ENCODE measurements at regions not wholly inside any gene's neighbourhood (a gene's known extent, or its start where the extent isn't known, plus 50 kb on each side); places are given as distances from the start of the nearest gene placed in this dataset.

GRCh38 chr7:19294619-19295018, 149.4 kb upstream of the FERD3L start:
- TF ChIP-seq POLR2AphosphoS5 (IDR thresholded peaks at IDR 0.05) (no peak), CTCF (IDR thresholded peaks at IDR 0.05) (no peak), EP300 (IDR thresholded peaks at IDR 0.05) (no peak), POLR2A (IDR thresholded peaks at IDR 0.05) (no peak)
- 73 to 85% (median 83%) methylated on average over 5 of the region's 5 CpGs for WGBS, 5 donors
- Histone ChIP-seq H3K27me3 (no peaks in the 10 kb centered on the region), H3K4me1 (no peaks in the 10 kb centered on the region), H3K36me3 (no peaks in the 10 kb centered on the region), H3K4me3 (no peak overlapping the region), H3K9me3 (no peaks in the 10 kb centered on the region), H3K27ac (no peak overlapping the region)
- intact Hi-C loops (cut with DNase I; ENCODE audit: low total_unique reads), result no loop called here
- DNase-seq, result peak in 1 of 2 donors; percentile 33

GRCh38 chr7:19293431-19293830, 148.2 kb upstream of the FERD3L start:
- Histone ChIP-seq H3K4me1 (no peaks in the 10 kb centered on the region), H3K9me3 (no peaks in the 10 kb centered on the region), H3K36me3 (no peaks in the 10 kb centered on the region), H3K4me3 (no peak overlapping the region), H3K27me3 (no peaks in the 10 kb centered on the region), H3K27ac (no peak overlapping the region)
- no peak for DNase-seq
- 59 to 80% (median 65%) methylated on average over 3 of the region's 3 CpGs for WGBS, 5 donors
- intact Hi-C loops (cut with DNase I; ENCODE audit: low total_unique reads), result no loop called here
- TF ChIP-seq EP300 (IDR thresholded peaks at IDR 0.05) (no peak), CTCF (IDR thresholded peaks at IDR 0.05) (no peak), POLR2A (IDR thresholded peaks at IDR 0.05) (no peak), POLR2AphosphoS5 (IDR thresholded peaks at IDR 0.05) (no peak)

- no peaks in the 10 kb centered on the region for H3K36me3 ChIP-seq
- H3K4me1 ChIP-seq, result no peaks in the 10 kb centered on the region
- no peak overlapping the region for H3K27ac ChIP-seq
- no peaks in the 10 kb centered on the region for H3K9me3 ChIP-seq
- DNase-seq, result no peak
- intact Hi-C loops (cut with DNase I; ENCODE audit: low total_unique reads), result no loop called here
- no peaks in the 10 kb centered on the region for H3K27me3 ChIP-seq
- TF ChIP-seq EP300 (IDR thresholded peaks at IDR 0.05), result no peak
- no peak for TF ChIP-seq POLR2A (IDR thresholded peaks at IDR 0.05)
- TF ChIP-seq CTCF (IDR thresholded peaks at IDR 0.05), result no peak
- no peak for TF ChIP-seq POLR2AphosphoS5 (IDR thresholded peaks at IDR 0.05)
- no peak overlapping the region for H3K4me3 ChIP-seq
Measured at GRCh38 chr7:19290968-19291367, 145.7 kb upstream of the FERD3L start.

- TF ChIP-seq EP300 (IDR thresholded peaks at IDR 0.05) (no peak), POLR2A (IDR thresholded peaks at IDR 0.05) (no peak), CTCF (IDR thresholded peaks at IDR 0.05) (no peak), POLR2AphosphoS5 (IDR thresholded peaks at IDR 0.05) (no peak)
Measured at GRCh38 chr7:19290066-19290465, 144.8 kb upstream of the FERD3L start.

More at GRCh38 chr7:19290066-19290465, 144.8 kb upstream of the FERD3L start:
- no peaks in the 10 kb centered on the region for H3K27me3 ChIP-seq
- no peak for DNase-seq
- H3K4me1 ChIP-seq, result no peaks in the 10 kb centered on the region
- no peaks in the 10 kb centered on the region for H3K9me3 ChIP-seq
- no peak overlapping the region for H3K4me3 ChIP-seq
- WGBS, 5 donors, result 84 to 96% (median 95%) methylated on average over 1 of the region's 1 CpG
- intact Hi-C loops (cut with DNase I; ENCODE audit: low total_unique reads), result no loop called here
- H3K27ac ChIP-seq, result no peak overlapping the region
- no peaks in the 10 kb centered on the region for H3K36me3 ChIP-seq
